GM12892 (cell line): ENCODE measurements at regions not wholly inside any gene's neighbourhood (a gene's known extent, or its start where the extent isn't known, plus 50 kb on each side); places are given as distances from the start of the nearest gene placed in this dataset.

Experiments
- POLR2A ChIP-seq: IDR thresholded peaks from 2 replicates; pipeline ENCODE4 v1.6.1; 2011; ENCODE audit warnings: low read depth, low read length, control low read depth
- POLR2AphosphoS5 ChIP-seq: IDR thresholded peaks from 2 replicates; pipeline ENCODE4 v1.6.1; 2011; ENCODE audit warnings: low read depth, low read length, control low read depth
- TAF1 ChIP-seq: IDR thresholded peaks from 2 replicates; pipeline ENCODE4 v1.6.1; 2011; ENCODE audit warnings: low read depth, mild to moderate bottlenecking, control low read depth, low read length, borderline replicate concordance

DNA sequence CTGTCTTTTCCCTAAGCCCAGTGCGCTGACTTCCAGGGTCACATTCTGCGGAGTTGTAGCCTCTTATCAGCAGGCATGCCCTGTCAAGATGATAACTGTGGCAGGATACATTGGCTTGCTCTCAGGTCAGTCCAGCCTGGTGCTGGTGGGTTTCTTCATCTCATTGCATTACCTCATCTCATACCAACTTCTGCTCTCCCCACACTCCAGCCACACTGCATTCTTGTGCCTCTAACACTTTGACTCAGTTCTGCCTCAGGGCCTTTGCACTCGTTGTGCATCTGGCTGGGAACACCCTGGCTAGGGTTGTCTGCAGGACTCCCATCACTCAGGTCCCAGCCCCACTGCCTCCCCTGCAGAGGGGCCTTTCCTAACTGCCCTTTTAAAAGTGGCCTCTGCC, 110.3 kb upstream of the BACH2 start:
- no peak for TF ChIP-seq POLR2AphosphoS5
- TF ChIP-seq POLR2A, result no peak
- TF ChIP-seq TAF1, result no peak
